SK-N-SH (cell line): ENCODE measurements at regions not wholly inside any gene's neighbourhood (a gene's known extent, or its start where the extent isn't known, plus 50 kb on each side); places are given as distances from the start of the nearest gene placed in this dataset.

ENCODE experiments used
- CTCF ChIA-PET: fragments of 300-600, 350-600 bp; formaldehyde crosslinking; extraction: SDS; loops from one replicate; lab custom pipeline; 2021; lab: Yijun Ruan, JAX
- POLR2A ChIA-PET: fragments of 350-600 bp; sonication (Branson Sonifier 250); formaldehyde crosslinking; extraction: SDS; loops from one replicate; lab custom pipeline; 2020; ENCODE audit warnings: antibody characterized with exemption, inconsistent platforms; lab: Yijun Ruan, JAX
- DNase-seq: peaks from one replicate; pipeline ENCODE4 v3.0.0; 2012
- H2AFZ ChIP-seq: fragments of 200-600 bp; sonication (generic); 2 replicates; pipeline ENCODE4 v1.8.1; 2016; ENCODE audit warnings: antibody characterized with exemption, mild to moderate bottlenecking, low read depth
- H3F3A ChIP-seq: fragments of 200-600 bp; sonication (generic); replicated peaks from 2 replicates; pipeline ENCODE3; 2016; ENCODE audit warnings: antibody characterized with exemption, mild to moderate bottlenecking; ENCODE audit not compliant: insufficient read depth
- H3K27ac ChIP-seq, 2 experiments: fragments of 200-500 bp in 1 of 2; fragments of 200-600 bp in 1 of 2; sonication (Bioruptor generic) in 1 of 2; sonication (generic), shearing (Covaris generic) in 1 of 2; 2 replicates each; pipeline versions ENCODE4 v1.5.1 to v1.6.1; 2014 to 2016; ENCODE audit warnings: low read depth in 2 of 2, inconsistent platforms in 1 of 2, low read length in 1 of 2, mild to moderate bottlenecking in 1 of 2, mixed read lengths in 1 of 2
- H3K27me3 ChIP-seq: fragments of 200-600 bp; sonication (generic), shearing (Covaris generic); 2 replicates; pipeline ENCODE4 v1.6.1; 2016; ENCODE audit warnings: mixed run types; ENCODE audit not compliant: insufficient read depth
- H3K36me3 ChIP-seq, 2 experiments: fragments of 200-500 bp in 1 of 2; fragments of 200-600 bp in 1 of 2; sonication (Bioruptor generic) in 1 of 2; sonication (generic) in 1 of 2; replicated peaks in 1 of 2; 2 replicates each; pipeline versions ENCODE3 to v1.5.1; 2014 to 2016; ENCODE audit warnings: low read length in 1 of 2, mild to moderate bottlenecking in 1 of 2; ENCODE audit not compliant: insufficient read depth in 2 of 2, control insufficient read depth in 1 of 2
- H3K4me1 ChIP-seq, 2 experiments: fragments of 200-500 bp in 1 of 2; fragments of 200-600 bp in 1 of 2; sonication (Bioruptor generic) in 1 of 2; sonication (generic), shearing (Covaris generic) in 1 of 2; 2 replicates each; pipeline versions ENCODE4 v1.5.1 to v1.6.1; 2014 to 2016; ENCODE audit warnings: low read depth in 1 of 2, low read length in 1 of 2, mixed run types in 1 of 2; ENCODE audit not compliant: insufficient read depth in 2 of 2, control insufficient read depth in 1 of 2
- H3K4me2 ChIP-seq: fragments of 200-600 bp; sonication (generic), shearing (Covaris generic); 2 replicates; pipeline ENCODE4 v1.6.1; 2017; ENCODE audit warnings: mixed run types
- H3K4me3 ChIP-seq, 2 experiments: fragments of 200-500 bp in 1 of 2; fragments of 200-600 bp in 1 of 2; sonication (Bioruptor generic) in 1 of 2; sonication (generic), shearing (Covaris generic) in 1 of 2; 2 replicates each; pipeline versions ENCODE4 v1.5.1 to v1.8.1; 2014 to 2016; ENCODE audit warnings: low read depth in 2 of 2, inconsistent platforms in 1 of 2, low read length in 1 of 2, mild to moderate bottlenecking in 1 of 2, mixed read lengths in 1 of 2, moderate library complexity in 1 of 2
- H3K79me2 ChIP-seq: fragments of 200-600 bp; sonication (generic); 2 replicates; pipeline ENCODE4 v1.8.1; 2017; ENCODE audit warnings: mild to moderate bottlenecking; ENCODE audit not compliant: insufficient read depth
- H3K9ac ChIP-seq: fragments of 200-600 bp; sonication (generic); 2 replicates; pipeline ENCODE4 v1.6.1; 2017; ENCODE audit warnings: mixed run types
- H3K9me2 ChIP-seq: fragments of 200-600 bp; sonication (generic); 2 replicates; pipeline ENCODE4 v1.6.1; 2017; ENCODE audit warnings: mixed run types
- H3K9me3 ChIP-seq: fragments of 200-600 bp; sonication (generic); 2 replicates; pipeline ENCODE4 v1.6.1; 2017; ENCODE audit warnings: mixed run types, mild to moderate bottlenecking, moderate library complexity
- H4K20me1 ChIP-seq: fragments of 200-600 bp; sonication (generic); 2 replicates; pipeline ENCODE4 v1.6.1; 2017; ENCODE audit warnings: mild to moderate bottlenecking, mixed run types; ENCODE audit not compliant: insufficient read depth
- FOXJ3 ChIP-seq: sonication (generic); formaldehyde crosslinking; IDR thresholded peaks from 2 replicates; pipeline ENCODE4 v1.5.1; 2020; ENCODE audit warnings: mild to moderate bottlenecking, missing genetic modification reagents
- NFIC ChIP-seq: IDR thresholded peaks from 2 replicates; pipeline ENCODE4 v1.4.0; 2012; ENCODE audit warnings: borderline replicate concordance
- NRF1 ChIP-seq: IDR thresholded peaks from 2 replicates; pipeline ENCODE4 v1.6.1; 2012; ENCODE audit warnings: low read depth, mild to moderate bottlenecking, low read length
- POLR2AphosphoS5 ChIP-seq: IDR thresholded peaks from 2 replicates; pipeline ENCODE4 v1.6.1; 2012; ENCODE audit warnings: low read depth, low read length
- RAD21 ChIP-seq: IDR thresholded peaks from 2 replicates; pipeline ENCODE4 v1.6.1; 2012; ENCODE audit warnings: mild to moderate bottlenecking, low read length
- RCOR1 ChIP-seq: fragments of 150-350 bp; IDR thresholded peaks from 2 replicates; pipeline ENCODE4 v1.6.1; 2017; ENCODE audit warnings: antibody characterized with exemption, low read length
- RXRA ChIP-seq: IDR thresholded peaks from 2 replicates; pipeline ENCODE4 v1.4.0; 2012; ENCODE audit warnings: low read depth, mild to moderate bottlenecking, borderline replicate concordance
- SIN3A ChIP-seq: IDR thresholded peaks from 2 replicates; pipeline ENCODE4 v1.6.1; 2012; ENCODE audit warnings: low read depth, mild to moderate bottlenecking, low read length, moderate library complexity, borderline replicate concordance
- TAF1 ChIP-seq: IDR thresholded peaks from 2 replicates; pipeline ENCODE4 v1.6.1; 2012; ENCODE audit warnings: low read depth, mild to moderate bottlenecking, low read length, moderate library complexity, borderline replicate concordance
- TEAD4 ChIP-seq: IDR thresholded peaks from 2 replicates; pipeline ENCODE4 v1.4.0; 2012; ENCODE audit warnings: mild to moderate bottlenecking, borderline replicate concordance; ENCODE audit not compliant: insufficient read depth
- USF2 ChIP-seq: fragments of 150-350 bp; IDR thresholded peaks from 2 replicates; pipeline ENCODE4 v1.6.1; 2017; ENCODE audit warnings: antibody characterized with exemption, low read length, low read depth, borderline replicate concordance
- YY1 ChIP-seq: IDR thresholded peaks from 2 replicates; pipeline ENCODE4 v1.4.0; 2012; ENCODE audit warnings: low read depth, mild to moderate bottlenecking
- WGBS: methylation state at CpG from one replicate; pipeline ENCODE4 v1.1.6; 2017; ENCODE audit warnings: low lambda C conversion rate; 5-methylcytosine and 5-hydroxymethylcytosine counted together
- TF ChIP-seq, protein P1 (sequence below): IDR thresholded peaks from 2 replicates; pipeline ENCODE4 v1.4.0; 2012; ENCODE audit warnings: low read depth, borderline replicate concordance
- TF ChIP-seq, protein P2 (sequence below): IDR thresholded peaks from 2 replicates; pipeline ENCODE4 v1.6.1; 2012; ENCODE audit warnings: mild to moderate bottlenecking, low read depth, low read length, moderate library complexity
- TF ChIP-seq, protein P3 (sequence below): fragments of 200-600 bp; sonication (generic); IDR thresholded peaks from 2 replicates; pipeline ENCODE4 v1.6.1; 2017; ENCODE audit warnings: antibody characterized with exemption, mild to moderate bottlenecking, moderate library complexity
- TF ChIP-seq, protein P4 (sequence below): IDR thresholded peaks from 2 replicates; pipeline ENCODE4 v1.4.0; 2012; ENCODE audit warnings: low read depth, borderline replicate concordance

- H3K9me2 ChIP-seq = no peaks in the 10 kb centered on the region
- no peak overlapping the region for H3K4me3 ChIP-seq
- H3K4me2 ChIP-seq = no peak overlapping the region
- no peaks in the 10 kb centered on the region for H3K27me3 ChIP-seq
- ChIA-PET CTCF (interaction anchor here (1.1 kb wide), 1 partner anchor 257 kb away, joined by 3 read pairs; the partner anchor contains the start of gene DDX18), POLR2A (no interaction called here)
- H2AFZ ChIP-seq = no peak overlapping the region
- H4K20me1 ChIP-seq = no peaks in the 10 kb centered on the region
- no peak overlapping the region for H3K27ac ChIP-seq
- H3K4me1 ChIP-seq = no peaks in the 10 kb centered on the region; a peak in 1 of 4 replicates
- whole genome bisulfite sequencing = 15% methylated on average over 3 of the region's 3 CpGs
- H3K79me2 ChIP-seq = no peaks in the 10 kb centered on the region
- H3K9me3 ChIP-seq = no peaks in the 10 kb centered on the region
- H3F3A ChIP-seq = no peaks in the 10 kb centered on the region
- TF ChIP-seq USF2 (no peak), TAF1 (no peak), POLR2AphosphoS5 (no peak), YY1 (no peak), TEAD4 (no peak), RXRA (no peak), NFIC (no peak), SIN3A (no peak), RCOR1 (no peak), NRF1 (no peak), RAD21 (no peak), FOXJ3 (CRISPR knock-in tag) (no peak)
- TF ChIP-seq, protein P1, sequence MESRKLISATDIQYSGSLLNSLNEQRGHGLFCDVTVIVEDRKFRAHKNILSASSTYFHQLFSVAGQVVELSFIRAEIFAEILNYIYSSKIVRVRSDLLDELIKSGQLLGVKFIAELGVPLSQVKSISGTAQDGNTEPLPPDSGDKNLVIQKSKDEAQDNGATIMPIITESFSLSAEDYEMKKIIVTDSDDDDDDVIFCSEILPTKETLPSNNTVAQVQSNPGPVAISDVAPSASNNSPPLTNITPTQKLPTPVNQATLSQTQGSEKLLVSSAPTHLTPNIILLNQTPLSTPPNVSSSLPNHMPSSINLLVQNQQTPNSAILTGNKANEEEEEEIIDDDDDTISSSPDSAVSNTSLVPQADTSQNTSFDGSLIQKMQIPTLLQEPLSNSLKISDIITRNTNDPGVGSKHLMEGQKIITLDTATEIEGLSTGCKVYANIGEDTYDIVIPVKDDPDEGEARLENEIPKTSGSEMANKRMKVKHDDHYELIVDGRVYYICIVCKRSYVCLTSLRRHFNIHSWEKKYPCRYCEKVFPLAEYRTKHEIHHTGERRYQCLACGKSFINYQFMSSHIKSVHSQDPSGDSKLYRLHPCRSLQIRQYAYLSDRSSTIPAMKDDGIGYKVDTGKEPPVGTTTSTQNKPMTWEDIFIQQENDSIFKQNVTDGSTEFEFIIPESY = no peak
- TF ChIP-seq, protein P2, sequence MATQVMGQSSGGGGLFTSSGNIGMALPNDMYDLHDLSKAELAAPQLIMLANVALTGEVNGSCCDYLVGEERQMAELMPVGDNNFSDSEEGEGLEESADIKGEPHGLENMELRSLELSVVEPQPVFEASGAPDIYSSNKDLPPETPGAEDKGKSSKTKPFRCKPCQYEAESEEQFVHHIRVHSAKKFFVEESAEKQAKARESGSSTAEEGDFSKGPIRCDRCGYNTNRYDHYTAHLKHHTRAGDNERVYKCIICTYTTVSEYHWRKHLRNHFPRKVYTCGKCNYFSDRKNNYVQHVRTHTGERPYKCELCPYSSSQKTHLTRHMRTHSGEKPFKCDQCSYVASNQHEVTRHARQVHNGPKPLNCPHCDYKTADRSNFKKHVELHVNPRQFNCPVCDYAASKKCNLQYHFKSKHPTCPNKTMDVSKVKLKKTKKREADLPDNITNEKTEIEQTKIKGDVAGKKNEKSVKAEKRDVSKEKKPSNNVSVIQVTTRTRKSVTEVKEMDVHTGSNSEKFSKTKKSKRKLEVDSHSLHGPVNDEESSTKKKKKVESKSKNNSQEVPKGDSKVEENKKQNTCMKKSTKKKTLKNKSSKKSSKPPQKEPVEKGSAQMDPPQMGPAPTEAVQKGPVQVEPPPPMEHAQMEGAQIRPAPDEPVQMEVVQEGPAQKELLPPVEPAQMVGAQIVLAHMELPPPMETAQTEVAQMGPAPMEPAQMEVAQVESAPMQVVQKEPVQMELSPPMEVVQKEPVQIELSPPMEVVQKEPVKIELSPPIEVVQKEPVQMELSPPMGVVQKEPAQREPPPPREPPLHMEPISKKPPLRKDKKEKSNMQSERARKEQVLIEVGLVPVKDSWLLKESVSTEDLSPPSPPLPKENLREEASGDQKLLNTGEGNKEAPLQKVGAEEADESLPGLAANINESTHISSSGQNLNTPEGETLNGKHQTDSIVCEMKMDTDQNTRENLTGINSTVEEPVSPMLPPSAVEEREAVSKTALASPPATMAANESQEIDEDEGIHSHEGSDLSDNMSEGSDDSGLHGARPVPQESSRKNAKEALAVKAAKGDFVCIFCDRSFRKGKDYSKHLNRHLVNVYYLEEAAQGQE = no peak
- TF ChIP-seq, protein P3, sequence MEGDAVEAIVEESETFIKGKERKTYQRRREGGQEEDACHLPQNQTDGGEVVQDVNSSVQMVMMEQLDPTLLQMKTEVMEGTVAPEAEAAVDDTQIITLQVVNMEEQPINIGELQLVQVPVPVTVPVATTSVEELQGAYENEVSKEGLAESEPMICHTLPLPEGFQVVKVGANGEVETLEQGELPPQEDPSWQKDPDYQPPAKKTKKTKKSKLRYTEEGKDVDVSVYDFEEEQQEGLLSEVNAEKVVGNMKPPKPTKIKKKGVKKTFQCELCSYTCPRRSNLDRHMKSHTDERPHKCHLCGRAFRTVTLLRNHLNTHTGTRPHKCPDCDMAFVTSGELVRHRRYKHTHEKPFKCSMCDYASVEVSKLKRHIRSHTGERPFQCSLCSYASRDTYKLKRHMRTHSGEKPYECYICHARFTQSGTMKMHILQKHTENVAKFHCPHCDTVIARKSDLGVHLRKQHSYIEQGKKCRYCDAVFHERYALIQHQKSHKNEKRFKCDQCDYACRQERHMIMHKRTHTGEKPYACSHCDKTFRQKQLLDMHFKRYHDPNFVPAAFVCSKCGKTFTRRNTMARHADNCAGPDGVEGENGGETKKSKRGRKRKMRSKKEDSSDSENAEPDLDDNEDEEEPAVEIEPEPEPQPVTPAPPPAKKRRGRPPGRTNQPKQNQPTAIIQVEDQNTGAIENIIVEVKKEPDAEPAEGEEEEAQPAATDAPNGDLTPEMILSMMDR = no peak
- TF ChIP-seq, protein P4, sequence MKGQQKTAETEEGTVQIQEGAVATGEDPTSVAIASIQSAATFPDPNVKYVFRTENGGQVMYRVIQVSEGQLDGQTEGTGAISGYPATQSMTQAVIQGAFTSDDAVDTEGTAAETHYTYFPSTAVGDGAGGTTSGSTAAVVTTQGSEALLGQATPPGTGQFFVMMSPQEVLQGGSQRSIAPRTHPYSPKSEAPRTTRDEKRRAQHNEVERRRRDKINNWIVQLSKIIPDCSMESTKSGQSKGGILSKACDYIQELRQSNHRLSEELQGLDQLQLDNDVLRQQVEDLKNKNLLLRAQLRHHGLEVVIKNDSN = no peak
- H3K36me3 ChIP-seq = no peaks in the 10 kb centered on the region
- no peak overlapping the region for H3K9ac ChIP-seq
- DNase-seq = no peak
Observed at GRCh38 chr2:117557626-117558025, 256.9 kb upstream of the DDX18 start.
